HEK293 (cell line): ENCODE measurements at regions not wholly inside any gene's neighbourhood (a gene's known extent, or its start where the extent isn't known, plus 50 kb on each side); places are given as distances from the start of the nearest gene placed in this dataset.

ENCODE experiments used
- CTCF ChIP-seq: fragments of 450-650 bp; formaldehyde crosslinking; IDR thresholded peaks from 2 replicates; pipeline ENCODE4 v1.5.1; 2016; ENCODE audit warnings: missing biosample characterization, missing genetic modification characterization
- TCF7L2 ChIP-seq: IDR thresholded peaks from 2 replicates; pipeline ENCODE4 v1.6.1; 2011; ENCODE audit warnings: low read depth, mild to moderate bottlenecking, inconsistent platforms, low read length, moderate library complexity, borderline replicate concordance
- TRIM28 ChIP-seq: IDR thresholded peaks from 2 replicates; pipeline ENCODE4 v1.6.1; 2011; ENCODE audit warnings: low read length, control low read depth, borderline replicate concordance
- YY1 ChIP-seq: fragments of 450-650 bp; formaldehyde crosslinking; IDR thresholded peaks from 2 replicates; pipeline ENCODE4 v1.5.1; 2018; ENCODE audit warnings: missing biosample characterization, missing genetic modification characterization
- ZBTB26 ChIP-seq: fragments of 450-650 bp; formaldehyde crosslinking; optimal IDR thresholded peaks from 2 replicates; pipeline ENCODE3; 2016; ENCODE audit warnings: missing biosample characterization, mild to moderate bottlenecking, missing genetic modification characterization
- ZNF133 ChIP-seq: fragments of 450-650 bp; formaldehyde crosslinking; IDR thresholded peaks from 2 replicates; pipeline ENCODE4 v1.5.1; 2016; ENCODE audit warnings: missing biosample characterization, missing genetic modification characterization
- ZNF148 ChIP-seq: fragments of 450-650 bp; formaldehyde crosslinking; IDR thresholded peaks from 2 replicates; pipeline ENCODE4 v1.5.0; 2017; ENCODE audit warnings: missing biosample characterization, missing genetic modification characterization, borderline replicate concordance
- ZNF274 ChIP-seq, 2 experiments: fragments of 200-500 bp in 1 of 2; fragments of 450-650 bp in 1 of 2; sonication (Bioruptor generic) in 1 of 2; formaldehyde crosslinking in 1 of 2; IDR thresholded peaks; 2 replicates each; pipeline versions ENCODE4 v1.5.1 to v1.6.1; 2014 to 2016; ENCODE audit warnings: borderline replicate concordance in 1 of 2, inconsistent platforms in 1 of 2, low read length in 1 of 2, missing biosample characterization in 1 of 2, missing genetic modification characterization in 1 of 2
- ZNF48 ChIP-seq: fragments of 450-650 bp; formaldehyde crosslinking; IDR thresholded peaks from 2 replicates; pipeline ENCODE4 v1.5.1; 2016; ENCODE audit warnings: missing biosample characterization, missing genetic modification characterization
- ZNF580 ChIP-seq: fragments of 450-650 bp; formaldehyde crosslinking; IDR thresholded peaks from 2 replicates; pipeline ENCODE4 v1.5.1; 2016; ENCODE audit warnings: missing biosample characterization, missing genetic modification characterization
- ZNF704 ChIP-seq: fragments of 450-650 bp; formaldehyde crosslinking; IDR thresholded peaks from 2 replicates; pipeline ENCODE4 v1.5.1; 2016; ENCODE audit warnings: missing biosample characterization, missing genetic modification characterization

GRCh38 chr4:3690551-3691152, 75.5 kb upstream of the ADRA2C start:
- no peak for TF ChIP-seq ZNF704 (tag by site-specific recombination)
- no peak for TF ChIP-seq ZNF580 (tag by site-specific recombination)
- no peak for TF ChIP-seq YY1
- TF ChIP-seq ZNF48 (tag by site-specific recombination): no peak
- TF ChIP-seq TCF7L2: no peak
- no peak for TF ChIP-seq TRIM28
- no peak for TF ChIP-seq ZNF274 (IDR thresholded peaks at IDR 0.05; ENCODE audit: low read length)
- TF ChIP-seq ZNF274 (tag by site-specific recombination; IDR thresholded peaks at IDR 0.05; ENCODE audit: borderline replicate concordance): no peak
- TF ChIP-seq CTCF (tag by site-specific recombination): no peak
- TF ChIP-seq ZNF133: no peak
- no peak for TF ChIP-seq ZNF148 (tag by site-specific recombination)
- TF ChIP-seq ZBTB26 (tag by site-specific recombination): no peak
